Gastrocnemius medialis (tissue), 4 donors: ENCODE measurements at regions not wholly inside any gene's neighbourhood (a gene's known extent, or its start where the extent isn't known, plus 50 kb on each side); places are given as distances from the start of the nearest gene placed in this dataset.

Source experiments
- ATAC-seq, 2 donors: fragments of 150-250 bp; one replicate each; pipeline ENCODE4 v1.9.1; 2016
- DNase-seq, 2 donors: peaks; one replicate each; pipeline ENCODE4 v3.0.0-alpha.2; 2019
- H3K27ac ChIP-seq, 4 donors: fragments of 200-600 bp; sonication (generic); 1 replicate in 1 of 4; 2 replicates in 3 of 4; pipeline ENCODE4 v1.5.1; 2016 to 2018; ENCODE audit warnings: mild to moderate bottlenecking in 2 of 4, moderate library complexity in 1 of 4
- H3K27me3 ChIP-seq, 3 donors: fragments of 200-600 bp; sonication (generic) in 2 of 3; 1 replicate in 1 of 3; 2 replicates in 2 of 3; pipeline versions ENCODE4 v1.5.1 to v1.6.0; 2016 to 2019; ENCODE audit warnings: mild to moderate bottlenecking in 1 of 3, moderate library complexity in 1 of 3
- H3K36me3 ChIP-seq, 2 donors: fragments of 200-600 bp; sonication (generic) in 1 of 2; one replicate each; pipeline ENCODE4 v1.5.1; 2017 to 2018
- H3K4me1 ChIP-seq, 2 donors: fragments of 200-600 bp; sonication (generic) in 1 of 2; one replicate each; pipeline ENCODE4 v1.5.1; 2016 to 2017; ENCODE audit warnings: mild to moderate bottlenecking in 2 of 2
- H3K4me3 ChIP-seq, 4 donors: fragments of 200-600 bp; sonication (generic) in 3 of 4; 1 replicate in 1 of 4; 2 replicates in 3 of 4; pipeline ENCODE4 v1.5.1; 2016 to 2019; ENCODE audit warnings: mild to moderate bottlenecking in 2 of 4
- H3K9me3 ChIP-seq, 3 donors: fragments of 200-600 bp; sonication (generic) in 2 of 3; 1 replicate in 1 of 3; 2 replicates in 2 of 3; pipeline ENCODE4 v1.5.1; 2016 to 2019
- CTCF ChIP-seq, 5 experiments: fragments of 450-650 bp in 3 of 5; fragments of 200-600 bp in 2 of 5; sonication (generic) in 2 of 5; IDR thresholded peaks in 4 of 5; conservative IDR thresholded peaks in 1 of 5; 1 replicate in 4 of 5; 2 replicates in 1 of 5; pipeline ENCODE4 v1.5.1; 2016 to 2019; ENCODE audit warnings: antibody characterized with exemption in 5 of 5, mild to moderate bottlenecking in 3 of 5, moderate library complexity in 3 of 5
- POLR2A ChIP-seq, 2 donors: fragments of 450-650 bp; IDR thresholded peaks; one replicate each; pipeline ENCODE4 v1.6.1; 2017; ENCODE audit warnings: antibody characterized with exemption in 2 of 2, mild to moderate bottlenecking in 2 of 2, moderate library complexity in 2 of 2
- in situ Hi-C, 4 donors: fragments of 200-750 bp; cut with MboI; loops; one replicate each; pipeline versions ENCODE4 v1.15.0 to v1.8.0; 2017; ENCODE audit warnings: low sequenced_read_pairs in 4 of 4
- intact Hi-C: fragments of 100-400 bp; cut with DNase I; formaldehyde crosslinking; loops from one replicate; pipeline ENCODE4 v1.15.1; 2023; ENCODE audit warnings: low total_unique reads

- no peaks in the 10 kb centered on the region for H3K36me3 ChIP-seq
- H3K4me1 ChIP-seq, result no peaks in the 10 kb centered on the region
- H3K27ac ChIP-seq, result no peak overlapping the region
- no peak overlapping the region for H3K4me3 ChIP-seq
- in situ Hi-C loops (no loop called here), intact Hi-C loops (no loop called here)
- no peaks in the 10 kb centered on the region for H3K27me3 ChIP-seq
- DNase-seq (no peak), ATAC-seq (no peak)
- H3K9me3 ChIP-seq, result no peaks in the 10 kb centered on the region
- TF ChIP-seq POLR2A (IDR thresholded peaks at IDR 0.05) (no peak), CTCF (IDR thresholded peaks at IDR 0.05 in 4 of 5, conservative IDR thresholded peaks at IDR 0.05 in 1 of 5) (no peak)
Measured at GRCh38 chr10:10193848-10194247, 823.8 kb upstream of the CELF2 start.

GRCh38 chr10:10196701-10197100 lies 821.0 kb upstream of the CELF2 start:
- intact Hi-C loops (no loop called here), in situ Hi-C loops (no loop called here)
- H3K4me1 ChIP-seq, result no peaks in the 10 kb centered on the region

GRCh38 chr10:10197423-10197822 lies 820.2 kb upstream of the CELF2 start:
- in situ Hi-C loops, result no loop called here
- intact Hi-C loops, result no loop called here
- TF ChIP-seq POLR2A (IDR thresholded peaks at IDR 0.05) (no peak), CTCF (IDR thresholded peaks at IDR 0.05 in 4 of 5, conservative IDR thresholded peaks at IDR 0.05 in 1 of 5) (no peak)
- Histone ChIP-seq H3K9me3 (no peaks in the 10 kb centered on the region), H3K4me1 (no peaks in the 10 kb centered on the region), H3K27me3 (no peaks in the 10 kb centered on the region), H3K27ac (no peak overlapping the region), H3K4me3 (no peak overlapping the region), H3K36me3 (no peaks in the 10 kb centered on the region)
- no peak for ATAC-seq
- no peak for DNase-seq

More at GRCh38 chr10:10196701-10197100, 821.0 kb upstream of the CELF2 start:
- DNase-seq (no peak), ATAC-seq (no peak)
- Histone ChIP-seq H3K27ac (no peak overlapping the region), H3K36me3 (no peaks in the 10 kb centered on the region), H3K27me3 (no peaks in the 10 kb centered on the region), H3K9me3 (no peaks in the 10 kb centered on the region), H3K4me3 (no peak overlapping the region)
- TF ChIP-seq POLR2A (IDR thresholded peaks at IDR 0.05) (no peak), CTCF (IDR thresholded peaks at IDR 0.05 in 4 of 5, conservative IDR thresholded peaks at IDR 0.05 in 1 of 5) (no peak)

GRCh38 chr10:10198363-10198762 lies 819.3 kb upstream of the CELF2 start:
- intact Hi-C loops, result no loop called here
- peaks cover 0 to 4% (median 0%) of the 10 kb centered on the region in 3 donors for H3K9me3 ChIP-seq
- no peak for ATAC-seq
- DNase-seq, result no peak
- no peaks in the 10 kb centered on the region for H3K27me3 ChIP-seq
- no peak overlapping the region for H3K27ac ChIP-seq
- H3K36me3 ChIP-seq, result no peaks in the 10 kb centered on the region
- in situ Hi-C loops, result no loop called here
- TF ChIP-seq POLR2A (IDR thresholded peaks at IDR 0.05) (no peak), CTCF (IDR thresholded peaks at IDR 0.05 in 4 of 5, conservative IDR thresholded peaks at IDR 0.05 in 1 of 5) (no peak)
- no peaks in the 10 kb centered on the region for H3K4me1 ChIP-seq
- no peak overlapping the region for H3K4me3 ChIP-seq

GRCh38 chr10:10204415-10204814 lies 813.3 kb upstream of the CELF2 start:
- no peaks in the 10 kb centered on the region for H3K36me3 ChIP-seq
- DNase-seq (no peak), ATAC-seq (no peak)
- in situ Hi-C loops, result no loop called here
- H3K4me1 ChIP-seq, result no peaks in the 10 kb centered on the region
- no peak overlapping the region for H3K27ac ChIP-seq
- no peak for TF ChIP-seq POLR2A (IDR thresholded peaks at IDR 0.05)
- TF ChIP-seq CTCF (IDR thresholded peaks at IDR 0.05 in 4 of 5, conservative IDR thresholded peaks at IDR 0.05 in 1 of 5), result no peak
- H3K9me3 ChIP-seq, result peaks cover 0 to 20% (median 3%) of the 10 kb centered on the region in 3 donors
- H3K27me3 ChIP-seq, result no peaks in the 10 kb centered on the region
- H3K4me3 ChIP-seq, result no peak overlapping the region
- intact Hi-C loops, result no loop called here
